ENCODE measurements at regions not wholly inside any gene's neighbourhood (a gene's known extent, or its start where the extent isn't known, plus 50 kb on each side); places are given as distances from the start of the nearest gene placed in this dataset.

- no peak for ATAC-seq
- TF ChIP-seq CREB5 (CRISPR knock-in tag; IDR thresholded peaks at IDR 0.05; ENCODE audit: low read depth) (no peak), ZNF8 (CRISPR knock-in tag; IDR thresholded peaks at IDR 0.05) (no peak)
These were observed 728.1 kb downstream of the BRD1 start for GRCh38 chr22:49099496-49100124.

- TF ChIP-seq GLIS3 (CRISPR knock-in tag; IDR thresholded peaks at IDR 0.05) (no peak), TOX (CRISPR knock-in tag; IDR thresholded peaks at IDR 0.05; ENCODE audit: borderline replicate concordance) (no peak), TCF4 (CRISPR knock-in tag; IDR thresholded peaks at IDR 0.05; ENCODE audit: borderline replicate concordance) (no peak), ZNF8 (CRISPR knock-in tag; IDR thresholded peaks at IDR 0.05) (no peak), ZFP30 (CRISPR knock-in tag; IDR thresholded peaks at IDR 0.05) (no peak), CREB5 (CRISPR knock-in tag; IDR thresholded peaks at IDR 0.05; ENCODE audit: low read depth) (no peak), OSR1 (CRISPR knock-in tag; IDR thresholded peaks at IDR 0.05) (no peak), SNAI2 (CRISPR knock-in tag; IDR thresholded peaks at IDR 0.05) (no peak), CSDC2 (CRISPR knock-in tag; IDR thresholded peaks at IDR 0.05) (no peak), ISL1 (CRISPR knock-in tag; IDR thresholded peaks at IDR 0.05) (no peak), BACH2 (CRISPR knock-in tag; IDR thresholded peaks at IDR 0.05; ENCODE audit: borderline replicate concordance) (no peak)
- TF ChIP-seq, protein P1, sequence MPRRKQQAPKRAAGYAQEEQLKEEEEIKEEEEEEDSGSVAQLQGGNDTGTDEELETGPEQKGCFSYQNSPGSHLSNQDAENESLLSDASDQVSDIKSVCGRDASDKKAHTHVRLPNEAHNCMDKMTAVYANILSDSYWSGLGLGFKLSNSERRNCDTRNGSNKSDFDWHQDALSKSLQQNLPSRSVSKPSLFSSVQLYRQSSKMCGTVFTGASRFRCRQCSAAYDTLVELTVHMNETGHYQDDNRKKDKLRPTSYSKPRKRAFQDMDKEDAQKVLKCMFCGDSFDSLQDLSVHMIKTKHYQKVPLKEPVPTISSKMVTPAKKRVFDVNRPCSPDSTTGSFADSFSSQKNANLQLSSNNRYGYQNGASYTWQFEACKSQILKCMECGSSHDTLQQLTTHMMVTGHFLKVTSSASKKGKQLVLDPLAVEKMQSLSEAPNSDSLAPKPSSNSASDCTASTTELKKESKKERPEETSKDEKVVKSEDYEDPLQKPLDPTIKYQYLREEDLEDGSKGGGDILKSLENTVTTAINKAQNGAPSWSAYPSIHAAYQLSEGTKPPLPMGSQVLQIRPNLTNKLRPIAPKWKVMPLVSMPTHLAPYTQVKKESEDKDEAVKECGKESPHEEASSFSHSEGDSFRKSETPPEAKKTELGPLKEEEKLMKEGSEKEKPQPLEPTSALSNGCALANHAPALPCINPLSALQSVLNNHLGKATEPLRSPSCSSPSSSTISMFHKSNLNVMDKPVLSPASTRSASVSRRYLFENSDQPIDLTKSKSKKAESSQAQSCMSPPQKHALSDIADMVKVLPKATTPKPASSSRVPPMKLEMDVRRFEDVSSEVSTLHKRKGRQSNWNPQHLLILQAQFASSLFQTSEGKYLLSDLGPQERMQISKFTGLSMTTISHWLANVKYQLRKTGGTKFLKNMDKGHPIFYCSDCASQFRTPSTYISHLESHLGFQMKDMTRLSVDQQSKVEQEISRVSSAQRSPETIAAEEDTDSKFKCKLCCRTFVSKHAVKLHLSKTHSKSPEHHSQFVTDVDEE (CRISPR knock-in tag; IDR thresholded peaks at IDR 0.05) = no peak
- ATAC-seq = no peak
These were observed 728.6 kb downstream of the BRD1 start for GRCh38 chr22:49099089-49099488.

GRCh38 chr22:49097966-49098365 is 729.7 kb downstream of the BRD1 start:
- no peak for ATAC-seq
- TF ChIP-seq OSR1 (CRISPR knock-in tag; IDR thresholded peaks at IDR 0.05) = no peak
- no peak for TF ChIP-seq ZC3H10 (CRISPR knock-in tag; IDR thresholded peaks at IDR 0.05)
- TF ChIP-seq RARB (CRISPR knock-in tag; IDR thresholded peaks at IDR 0.05) = no peak
- no peak for TF ChIP-seq ZNF565 (CRISPR knock-in tag; conservative IDR thresholded peaks at IDR 0.05; ENCODE audit: low read depth)
- TF ChIP-seq GLIS3 (CRISPR knock-in tag; IDR thresholded peaks at IDR 0.05) = no peak
- TF ChIP-seq ARNTL (CRISPR knock-in tag; IDR thresholded peaks at IDR 0.05; ENCODE audit: borderline replicate concordance, low read depth) = no peak
- no peak for TF ChIP-seq PPARA (CRISPR knock-in tag; IDR thresholded peaks at IDR 0.05; ENCODE audit: borderline replicate concordance)
- TF ChIP-seq, protein P1 (CRISPR knock-in tag; IDR thresholded peaks at IDR 0.05) = no peak
- TF ChIP-seq TOX (CRISPR knock-in tag; IDR thresholded peaks at IDR 0.05; ENCODE audit: borderline replicate concordance) = no peak
- TF ChIP-seq BACH2 (CRISPR knock-in tag; IDR thresholded peaks at IDR 0.05; ENCODE audit: borderline replicate concordance) = no peak
- TF ChIP-seq, protein P2, sequence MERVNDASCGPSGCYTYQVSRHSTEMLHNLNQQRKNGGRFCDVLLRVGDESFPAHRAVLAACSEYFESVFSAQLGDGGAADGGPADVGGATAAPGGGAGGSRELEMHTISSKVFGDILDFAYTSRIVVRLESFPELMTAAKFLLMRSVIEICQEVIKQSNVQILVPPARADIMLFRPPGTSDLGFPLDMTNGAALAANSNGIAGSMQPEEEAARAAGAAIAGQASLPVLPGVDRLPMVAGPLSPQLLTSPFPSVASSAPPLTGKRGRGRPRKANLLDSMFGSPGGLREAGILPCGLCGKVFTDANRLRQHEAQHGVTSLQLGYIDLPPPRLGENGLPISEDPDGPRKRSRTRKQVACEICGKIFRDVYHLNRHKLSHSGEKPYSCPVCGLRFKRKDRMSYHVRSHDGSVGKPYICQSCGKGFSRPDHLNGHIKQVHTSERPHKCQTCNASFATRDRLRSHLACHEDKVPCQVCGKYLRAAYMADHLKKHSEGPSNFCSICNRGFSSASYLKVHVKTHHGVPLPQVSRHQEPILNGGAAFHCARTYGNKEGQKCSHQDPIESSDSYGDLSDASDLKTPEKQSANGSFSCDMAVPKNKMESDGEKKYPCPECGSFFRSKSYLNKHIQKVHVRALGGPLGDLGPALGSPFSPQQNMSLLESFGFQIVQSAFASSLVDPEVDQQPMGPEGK (CRISPR knock-in tag; IDR thresholded peaks at IDR 0.05; ENCODE audit: borderline replicate concordance) = no peak
- TF ChIP-seq ZFP30 (CRISPR knock-in tag; IDR thresholded peaks at IDR 0.05) = no peak

Measured in SK-N-SH treated with all-trans-retinoic acid at 6 μM for 48 hours (cell line).